ENCODE measurements at regions not wholly inside any gene's neighbourhood (a gene's known extent, or its start where the extent isn't known, plus 50 kb on each side); places are given as distances from the start of the nearest gene placed in this dataset.
"Not testable (repeated sequence)": the region's sequence is repeated elsewhere in the genome, so short reads cannot be mapped to it uniquely, and the experiment has no call there.

DNA sequence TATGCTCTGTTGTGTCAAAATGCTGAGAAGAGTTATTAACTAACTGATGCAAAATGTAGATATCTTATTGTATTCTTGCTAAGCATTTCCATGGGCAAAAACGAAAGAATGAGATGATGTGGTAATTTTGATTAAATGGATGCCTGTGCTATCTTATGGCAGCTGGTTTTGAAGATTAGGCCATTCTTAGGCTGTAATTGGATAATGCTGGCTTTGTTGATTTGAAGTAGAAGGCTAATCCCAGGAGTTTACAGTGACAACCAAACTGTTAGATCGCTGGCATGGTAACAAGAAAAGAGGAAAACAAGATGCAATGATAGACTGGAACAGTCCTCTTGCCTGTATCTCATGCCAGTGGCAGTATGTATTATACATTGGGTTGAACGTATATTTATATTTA, 74.1 kb upstream of the WDR44 start:
- ATAC-seq (ENCODE audit: low FRiP score) (no peak), DNase-seq (ENCODE audit: low spot score) (no peak)
- TF ChIP-seq, protein P1, sequence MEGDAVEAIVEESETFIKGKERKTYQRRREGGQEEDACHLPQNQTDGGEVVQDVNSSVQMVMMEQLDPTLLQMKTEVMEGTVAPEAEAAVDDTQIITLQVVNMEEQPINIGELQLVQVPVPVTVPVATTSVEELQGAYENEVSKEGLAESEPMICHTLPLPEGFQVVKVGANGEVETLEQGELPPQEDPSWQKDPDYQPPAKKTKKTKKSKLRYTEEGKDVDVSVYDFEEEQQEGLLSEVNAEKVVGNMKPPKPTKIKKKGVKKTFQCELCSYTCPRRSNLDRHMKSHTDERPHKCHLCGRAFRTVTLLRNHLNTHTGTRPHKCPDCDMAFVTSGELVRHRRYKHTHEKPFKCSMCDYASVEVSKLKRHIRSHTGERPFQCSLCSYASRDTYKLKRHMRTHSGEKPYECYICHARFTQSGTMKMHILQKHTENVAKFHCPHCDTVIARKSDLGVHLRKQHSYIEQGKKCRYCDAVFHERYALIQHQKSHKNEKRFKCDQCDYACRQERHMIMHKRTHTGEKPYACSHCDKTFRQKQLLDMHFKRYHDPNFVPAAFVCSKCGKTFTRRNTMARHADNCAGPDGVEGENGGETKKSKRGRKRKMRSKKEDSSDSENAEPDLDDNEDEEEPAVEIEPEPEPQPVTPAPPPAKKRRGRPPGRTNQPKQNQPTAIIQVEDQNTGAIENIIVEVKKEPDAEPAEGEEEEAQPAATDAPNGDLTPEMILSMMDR (IDR thresholded peaks at IDR 0.05), result no peak

DNA sequence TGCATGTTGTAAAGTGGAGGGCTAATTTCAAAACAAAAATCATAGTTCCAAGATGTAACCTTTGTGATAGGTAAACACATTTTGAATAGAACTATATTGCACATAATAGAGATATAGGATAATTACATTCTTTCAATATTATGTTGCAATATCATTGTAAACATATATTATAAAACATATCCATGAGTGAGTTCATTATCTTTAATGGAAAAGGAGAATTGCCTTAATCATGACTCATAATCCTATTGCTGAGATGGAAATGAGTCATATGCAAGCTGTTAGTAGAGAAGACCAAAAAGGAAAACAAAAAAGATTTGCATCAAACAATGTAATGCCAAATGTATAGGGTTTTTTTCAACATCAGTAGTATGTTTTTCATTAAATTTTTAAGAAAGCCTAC, 73.7 kb upstream of the WDR44 start:
- TF ChIP-seq, protein P1 (IDR thresholded peaks at IDR 0.05), result no peak
- ATAC-seq (ENCODE audit: low FRiP score) (no peak), DNase-seq (ENCODE audit: low spot score) (no peak)

DNA sequence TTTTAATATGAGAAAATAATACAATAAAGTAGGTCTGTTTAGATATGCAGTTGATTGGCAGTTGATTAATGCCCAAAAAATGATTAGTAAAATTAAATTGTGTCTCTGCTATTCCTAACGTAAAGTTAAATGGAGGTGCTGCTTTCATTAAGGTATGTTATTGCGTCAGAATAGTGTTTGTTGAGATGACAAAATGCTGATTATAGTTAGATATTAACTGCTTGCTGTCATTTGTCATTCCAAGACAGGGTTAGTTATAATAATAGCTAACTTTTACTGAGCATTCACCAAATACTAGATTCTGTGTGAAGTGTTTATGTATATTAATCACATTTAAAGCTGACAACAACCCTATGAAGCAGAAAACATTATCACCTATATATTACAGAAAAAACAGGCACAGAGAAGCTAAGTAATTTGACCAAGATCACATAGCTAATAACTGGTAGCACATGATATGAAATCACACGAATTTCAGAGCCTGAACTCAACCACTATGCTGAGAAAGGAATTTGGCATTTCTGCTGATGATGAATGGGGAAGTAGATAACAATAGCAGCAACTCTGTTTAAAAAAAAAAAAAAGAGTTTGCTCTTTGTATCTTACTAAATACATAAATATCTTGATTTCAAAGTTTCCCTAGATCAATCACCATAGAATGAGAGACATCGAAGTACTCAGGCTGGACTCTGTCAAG, 59.7 kb upstream of the WDR44 start:
- ATAC-seq (ENCODE audit: low FRiP score) (no peak), DNase-seq (ENCODE audit: low spot score) (no peak)
- TF ChIP-seq, protein P1 (IDR thresholded peaks at IDR 0.05), result no peak

DNA sequence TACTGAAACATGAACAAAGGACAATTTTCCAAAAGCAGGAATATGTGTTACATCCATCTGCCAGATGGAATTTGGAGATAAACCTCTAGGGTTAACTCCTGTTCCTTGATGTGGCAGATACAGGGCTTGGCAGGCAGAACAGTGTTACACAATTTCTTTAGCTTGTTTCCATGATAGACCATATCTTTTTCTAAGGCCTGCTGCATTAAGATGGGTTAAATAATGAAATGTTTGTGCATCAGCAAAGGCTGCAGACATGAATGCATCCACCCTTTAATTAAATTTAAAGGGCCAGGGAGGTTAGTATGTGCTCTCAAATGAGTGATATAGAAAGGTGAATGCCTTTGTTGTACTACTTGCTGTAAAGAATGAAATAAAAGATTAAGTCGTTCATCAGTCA, 50.1 kb upstream of the WDR44 start:
- not testable (repeated sequence) for ATAC-seq (ENCODE audit: low FRiP score); DNase-seq (ENCODE audit: low spot score)
